ENCODE measurements at regions not wholly inside any gene's neighbourhood (a gene's known extent, or its start where the extent isn't known, plus 50 kb on each side); places are given as distances from the start of the nearest gene placed in this dataset.

DNA sequence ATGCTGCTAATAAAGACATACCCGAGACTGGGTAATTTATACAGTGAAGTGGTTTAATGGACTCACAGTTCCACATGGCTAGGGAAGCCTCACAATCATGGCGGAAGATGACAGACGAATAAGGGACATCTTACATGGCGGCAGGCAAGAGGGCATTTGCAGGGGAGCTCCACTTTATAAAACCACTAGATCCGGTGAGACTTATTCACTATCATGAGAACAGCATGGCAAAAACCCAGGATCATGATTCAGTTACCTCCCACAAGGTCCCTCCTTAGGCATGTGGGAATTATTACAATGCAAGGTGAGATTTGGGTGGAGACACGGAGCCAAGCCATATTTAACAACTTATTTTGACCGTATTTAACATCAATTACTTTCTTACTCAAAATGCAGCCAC lies 739.0 kb downstream of the NCAM2 start:
- no peak for TF ChIP-seq RAD21 (IDR thresholded peaks at IDR 0.05; ENCODE audit: low read depth)
- no peak for TF ChIP-seq POLR2A (IDR thresholded peaks at IDR 0.05; ENCODE audit: borderline replicate concordance, extremely low read depth, insufficient read depth, insufficient read length)
- TF ChIP-seq, protein P1, sequence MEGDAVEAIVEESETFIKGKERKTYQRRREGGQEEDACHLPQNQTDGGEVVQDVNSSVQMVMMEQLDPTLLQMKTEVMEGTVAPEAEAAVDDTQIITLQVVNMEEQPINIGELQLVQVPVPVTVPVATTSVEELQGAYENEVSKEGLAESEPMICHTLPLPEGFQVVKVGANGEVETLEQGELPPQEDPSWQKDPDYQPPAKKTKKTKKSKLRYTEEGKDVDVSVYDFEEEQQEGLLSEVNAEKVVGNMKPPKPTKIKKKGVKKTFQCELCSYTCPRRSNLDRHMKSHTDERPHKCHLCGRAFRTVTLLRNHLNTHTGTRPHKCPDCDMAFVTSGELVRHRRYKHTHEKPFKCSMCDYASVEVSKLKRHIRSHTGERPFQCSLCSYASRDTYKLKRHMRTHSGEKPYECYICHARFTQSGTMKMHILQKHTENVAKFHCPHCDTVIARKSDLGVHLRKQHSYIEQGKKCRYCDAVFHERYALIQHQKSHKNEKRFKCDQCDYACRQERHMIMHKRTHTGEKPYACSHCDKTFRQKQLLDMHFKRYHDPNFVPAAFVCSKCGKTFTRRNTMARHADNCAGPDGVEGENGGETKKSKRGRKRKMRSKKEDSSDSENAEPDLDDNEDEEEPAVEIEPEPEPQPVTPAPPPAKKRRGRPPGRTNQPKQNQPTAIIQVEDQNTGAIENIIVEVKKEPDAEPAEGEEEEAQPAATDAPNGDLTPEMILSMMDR (IDR thresholded peaks at IDR 0.05 in 2 of 3, conservative IDR thresholded peaks at IDR 0.05 in 1 of 3; ENCODE audit: borderline replicate concordance in 1 of 3, insufficient read depth in 1 of 3, low read depth in 2 of 3, low read length in 2 of 3) = no peak
- TF ChIP-seq YY1 (IDR thresholded peaks at IDR 0.05; ENCODE audit: extremely low read depth, insufficient replicate concordance, low read depth, low read length) = no peak
- no peak for TF ChIP-seq ZNF274 (IDR thresholded peaks at IDR 0.05; ENCODE audit: low read depth, low read length)
- TF ChIP-seq POLR2AphosphoS5 (IDR thresholded peaks at IDR 0.05; ENCODE audit: low read depth, low read length) = no peak
- no peak for TF ChIP-seq SIN3A (IDR thresholded peaks at IDR 0.05; ENCODE audit: low read depth)
- TF ChIP-seq, protein P2, sequence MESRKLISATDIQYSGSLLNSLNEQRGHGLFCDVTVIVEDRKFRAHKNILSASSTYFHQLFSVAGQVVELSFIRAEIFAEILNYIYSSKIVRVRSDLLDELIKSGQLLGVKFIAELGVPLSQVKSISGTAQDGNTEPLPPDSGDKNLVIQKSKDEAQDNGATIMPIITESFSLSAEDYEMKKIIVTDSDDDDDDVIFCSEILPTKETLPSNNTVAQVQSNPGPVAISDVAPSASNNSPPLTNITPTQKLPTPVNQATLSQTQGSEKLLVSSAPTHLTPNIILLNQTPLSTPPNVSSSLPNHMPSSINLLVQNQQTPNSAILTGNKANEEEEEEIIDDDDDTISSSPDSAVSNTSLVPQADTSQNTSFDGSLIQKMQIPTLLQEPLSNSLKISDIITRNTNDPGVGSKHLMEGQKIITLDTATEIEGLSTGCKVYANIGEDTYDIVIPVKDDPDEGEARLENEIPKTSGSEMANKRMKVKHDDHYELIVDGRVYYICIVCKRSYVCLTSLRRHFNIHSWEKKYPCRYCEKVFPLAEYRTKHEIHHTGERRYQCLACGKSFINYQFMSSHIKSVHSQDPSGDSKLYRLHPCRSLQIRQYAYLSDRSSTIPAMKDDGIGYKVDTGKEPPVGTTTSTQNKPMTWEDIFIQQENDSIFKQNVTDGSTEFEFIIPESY (IDR thresholded peaks at IDR 0.05; ENCODE audit: extremely low read depth, insufficient replicate concordance, low read length) = no peak
- no peak for TF ChIP-seq EZH2 (IDR thresholded peaks at IDR 0.05)
- no peak for TF ChIP-seq JUND (IDR thresholded peaks at IDR 0.05)
- TF ChIP-seq ELF1 (IDR thresholded peaks at IDR 0.05; ENCODE audit: borderline replicate concordance, low read depth) = no peak
- no peak for TF ChIP-seq EZH2phosphoT487 (IDR thresholded peaks at IDR 0.05; ENCODE audit: borderline replicate concordance)
- TF ChIP-seq, protein P3, sequence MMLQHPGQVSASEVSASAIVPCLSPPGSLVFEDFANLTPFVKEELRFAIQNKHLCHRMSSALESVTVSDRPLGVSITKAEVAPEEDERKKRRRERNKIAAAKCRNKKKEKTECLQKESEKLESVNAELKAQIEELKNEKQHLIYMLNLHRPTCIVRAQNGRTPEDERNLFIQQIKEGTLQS (IDR thresholded peaks at IDR 0.05) = no peak

All from HCT116 (cell line).